GM23338 (cell line): ENCODE measurements at regions not wholly inside any gene's neighbourhood (a gene's known extent, or its start where the extent isn't known, plus 50 kb on each side); places are given as distances from the start of the nearest gene placed in this dataset.

Experiments used
- EZH2 ChIP-seq: fragments of 200-600 bp; sonication (generic); IDR thresholded peaks from one replicate; pipeline ENCODE4 v1.8.0; 2017; ENCODE audit warnings: antibody characterized with exemption, mild to moderate bottlenecking, low read depth; ENCODE audit not compliant: unreplicated experiment
- POLR2AphosphoS5 ChIP-seq: IDR thresholded peaks from 2 replicates; pipeline ENCODE4 v1.6.1; 2016; ENCODE audit warnings: antibody characterized with exemption, low read depth
- TF ChIP-seq, protein P1 (sequence below), 2 experiments: fragments of 200-600 bp in 1 of 2; sonication (generic) in 1 of 2; conservative IDR thresholded peaks; 2 replicates each; pipeline versions ENCODE4 v1.5.1 to v1.6.1; 2016 to 2017; ENCODE audit warnings: antibody characterized with exemption in 2 of 2, low read depth in 2 of 2, mild to moderate bottlenecking in 2 of 2, moderate library complexity in 1 of 2
- TF ChIP-seq, protein P2 (sequence below): IDR thresholded peaks from 2 replicates; pipeline ENCODE4 v1.6.1; 2016; ENCODE audit warnings: antibody characterized with exemption
- TF ChIP-seq, protein P3 (sequence below): IDR thresholded peaks from one replicate; pipeline ENCODE4 v1.6.1; 2018; ENCODE audit warnings: antibody characterized with exemption; ENCODE audit not compliant: unreplicated experiment

DNA sequence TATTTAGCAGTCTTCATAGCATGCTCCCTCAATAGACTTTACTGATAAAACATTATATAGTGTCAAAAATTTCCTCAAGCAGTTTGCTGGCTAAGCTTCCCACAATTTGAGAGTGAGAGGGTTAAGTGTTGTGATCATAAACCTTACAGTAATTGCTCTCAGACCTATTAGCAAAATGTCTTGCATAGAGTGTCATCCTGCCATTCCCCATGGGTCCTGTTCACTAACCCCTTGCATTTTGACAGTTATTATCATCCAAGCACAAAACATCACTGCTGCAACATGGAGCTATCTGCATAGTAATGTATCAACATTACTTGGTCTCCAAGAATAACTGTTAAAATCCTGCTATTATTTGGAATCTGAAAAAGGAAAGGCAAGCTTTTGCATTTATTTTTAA is 196.1 kb upstream of the GK2 start:
- TF ChIP-seq, protein P1, sequence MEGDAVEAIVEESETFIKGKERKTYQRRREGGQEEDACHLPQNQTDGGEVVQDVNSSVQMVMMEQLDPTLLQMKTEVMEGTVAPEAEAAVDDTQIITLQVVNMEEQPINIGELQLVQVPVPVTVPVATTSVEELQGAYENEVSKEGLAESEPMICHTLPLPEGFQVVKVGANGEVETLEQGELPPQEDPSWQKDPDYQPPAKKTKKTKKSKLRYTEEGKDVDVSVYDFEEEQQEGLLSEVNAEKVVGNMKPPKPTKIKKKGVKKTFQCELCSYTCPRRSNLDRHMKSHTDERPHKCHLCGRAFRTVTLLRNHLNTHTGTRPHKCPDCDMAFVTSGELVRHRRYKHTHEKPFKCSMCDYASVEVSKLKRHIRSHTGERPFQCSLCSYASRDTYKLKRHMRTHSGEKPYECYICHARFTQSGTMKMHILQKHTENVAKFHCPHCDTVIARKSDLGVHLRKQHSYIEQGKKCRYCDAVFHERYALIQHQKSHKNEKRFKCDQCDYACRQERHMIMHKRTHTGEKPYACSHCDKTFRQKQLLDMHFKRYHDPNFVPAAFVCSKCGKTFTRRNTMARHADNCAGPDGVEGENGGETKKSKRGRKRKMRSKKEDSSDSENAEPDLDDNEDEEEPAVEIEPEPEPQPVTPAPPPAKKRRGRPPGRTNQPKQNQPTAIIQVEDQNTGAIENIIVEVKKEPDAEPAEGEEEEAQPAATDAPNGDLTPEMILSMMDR (conservative IDR thresholded peaks at IDR 0.05; ENCODE audit: low read depth in 2 of 2), result no peak
- TF ChIP-seq, protein P2, sequence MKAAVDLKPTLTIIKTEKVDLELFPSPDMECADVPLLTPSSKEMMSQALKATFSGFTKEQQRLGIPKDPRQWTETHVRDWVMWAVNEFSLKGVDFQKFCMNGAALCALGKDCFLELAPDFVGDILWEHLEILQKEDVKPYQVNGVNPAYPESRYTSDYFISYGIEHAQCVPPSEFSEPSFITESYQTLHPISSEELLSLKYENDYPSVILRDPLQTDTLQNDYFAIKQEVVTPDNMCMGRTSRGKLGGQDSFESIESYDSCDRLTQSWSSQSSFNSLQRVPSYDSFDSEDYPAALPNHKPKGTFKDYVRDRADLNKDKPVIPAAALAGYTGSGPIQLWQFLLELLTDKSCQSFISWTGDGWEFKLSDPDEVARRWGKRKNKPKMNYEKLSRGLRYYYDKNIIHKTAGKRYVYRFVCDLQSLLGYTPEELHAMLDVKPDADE, result no peak
- TF ChIP-seq, protein P3, sequence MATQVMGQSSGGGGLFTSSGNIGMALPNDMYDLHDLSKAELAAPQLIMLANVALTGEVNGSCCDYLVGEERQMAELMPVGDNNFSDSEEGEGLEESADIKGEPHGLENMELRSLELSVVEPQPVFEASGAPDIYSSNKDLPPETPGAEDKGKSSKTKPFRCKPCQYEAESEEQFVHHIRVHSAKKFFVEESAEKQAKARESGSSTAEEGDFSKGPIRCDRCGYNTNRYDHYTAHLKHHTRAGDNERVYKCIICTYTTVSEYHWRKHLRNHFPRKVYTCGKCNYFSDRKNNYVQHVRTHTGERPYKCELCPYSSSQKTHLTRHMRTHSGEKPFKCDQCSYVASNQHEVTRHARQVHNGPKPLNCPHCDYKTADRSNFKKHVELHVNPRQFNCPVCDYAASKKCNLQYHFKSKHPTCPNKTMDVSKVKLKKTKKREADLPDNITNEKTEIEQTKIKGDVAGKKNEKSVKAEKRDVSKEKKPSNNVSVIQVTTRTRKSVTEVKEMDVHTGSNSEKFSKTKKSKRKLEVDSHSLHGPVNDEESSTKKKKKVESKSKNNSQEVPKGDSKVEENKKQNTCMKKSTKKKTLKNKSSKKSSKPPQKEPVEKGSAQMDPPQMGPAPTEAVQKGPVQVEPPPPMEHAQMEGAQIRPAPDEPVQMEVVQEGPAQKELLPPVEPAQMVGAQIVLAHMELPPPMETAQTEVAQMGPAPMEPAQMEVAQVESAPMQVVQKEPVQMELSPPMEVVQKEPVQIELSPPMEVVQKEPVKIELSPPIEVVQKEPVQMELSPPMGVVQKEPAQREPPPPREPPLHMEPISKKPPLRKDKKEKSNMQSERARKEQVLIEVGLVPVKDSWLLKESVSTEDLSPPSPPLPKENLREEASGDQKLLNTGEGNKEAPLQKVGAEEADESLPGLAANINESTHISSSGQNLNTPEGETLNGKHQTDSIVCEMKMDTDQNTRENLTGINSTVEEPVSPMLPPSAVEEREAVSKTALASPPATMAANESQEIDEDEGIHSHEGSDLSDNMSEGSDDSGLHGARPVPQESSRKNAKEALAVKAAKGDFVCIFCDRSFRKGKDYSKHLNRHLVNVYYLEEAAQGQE, result no peak
- TF ChIP-seq EZH2 (no peak), POLR2AphosphoS5 (no peak)
